Right renal pelvis (tissue), 4 donors: ENCODE measurements at regions not wholly inside any gene's neighbourhood (a gene's known extent, or its start where the extent isn't known, plus 50 kb on each side); places are given as distances from the start of the nearest gene placed in this dataset.
"Not testable (repeated sequence)": the region's sequence is repeated elsewhere in the genome, so short reads cannot be mapped to it uniquely, and the experiment has no call there.

ENCODE experiments used
- DNase-seq, 4 donors: peaks; one replicate each; pipeline ENCODE4 v3.0.0-alpha.2; 2013; ENCODE audit warnings: low read depth in 4 of 4, low spot score in 3 of 4, missing footprints in 1 of 4

DNA sequence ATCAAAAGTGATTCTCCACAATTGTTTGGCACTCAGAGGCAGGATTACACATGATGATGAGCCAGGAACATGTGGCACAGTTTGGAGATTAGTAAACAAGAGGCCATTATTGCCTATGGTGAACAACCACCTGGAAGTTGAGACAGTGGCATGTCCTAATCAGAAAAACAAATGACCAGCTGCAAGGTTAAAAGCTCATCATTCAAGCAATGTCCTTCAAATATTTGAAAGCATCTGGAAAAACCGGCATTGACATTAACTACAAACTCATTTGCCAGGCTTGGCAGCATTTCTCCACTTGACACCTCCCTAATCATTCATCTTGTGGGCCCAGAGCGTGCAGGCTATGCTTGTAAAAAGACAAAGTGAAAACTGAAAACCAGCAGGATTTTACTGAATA is 80.6 kb upstream of the MEGF10 start:
- DNase-seq = no peak

DNA sequence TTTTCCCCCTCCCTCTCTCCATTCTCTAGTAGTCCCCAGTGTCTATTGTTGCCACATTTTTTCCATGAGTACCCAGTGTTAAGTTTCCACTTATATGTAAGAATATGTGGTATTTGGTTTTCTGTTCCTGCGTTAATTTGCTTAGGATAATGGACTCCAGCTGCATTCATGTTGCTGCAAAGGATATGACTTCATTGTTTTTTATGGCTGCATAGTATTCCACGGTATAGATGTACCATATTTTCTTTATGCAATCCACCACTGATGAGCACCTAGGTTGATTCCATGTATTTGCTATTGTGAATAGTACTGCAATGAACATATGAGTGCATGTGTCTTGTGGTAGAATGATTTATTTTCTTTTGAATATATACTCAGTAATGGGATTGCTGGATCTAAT is 77.4 kb upstream of the MEGF10 start:
- DNase-seq = no peak

DNA sequence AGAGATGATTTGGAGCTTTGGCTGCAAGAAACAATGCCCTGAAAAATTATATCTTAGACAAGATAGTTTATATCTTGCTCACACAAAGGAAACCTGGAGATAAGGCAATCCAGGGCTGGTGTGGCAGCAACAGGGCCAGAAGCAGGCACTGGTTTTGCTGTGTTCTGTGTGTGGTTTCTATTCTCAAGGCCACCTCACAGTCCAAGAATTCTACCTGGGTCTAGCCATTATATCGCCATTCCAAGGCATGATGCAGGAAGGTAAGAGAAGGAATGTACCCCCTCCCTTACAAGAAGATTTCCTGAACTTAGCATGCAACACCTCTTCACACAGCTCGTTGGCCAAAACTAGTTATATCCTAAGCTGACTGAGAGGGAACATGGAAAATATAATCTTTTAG is 74.5 kb upstream of the MEGF10 start:
- DNase-seq = no peak

DNA sequence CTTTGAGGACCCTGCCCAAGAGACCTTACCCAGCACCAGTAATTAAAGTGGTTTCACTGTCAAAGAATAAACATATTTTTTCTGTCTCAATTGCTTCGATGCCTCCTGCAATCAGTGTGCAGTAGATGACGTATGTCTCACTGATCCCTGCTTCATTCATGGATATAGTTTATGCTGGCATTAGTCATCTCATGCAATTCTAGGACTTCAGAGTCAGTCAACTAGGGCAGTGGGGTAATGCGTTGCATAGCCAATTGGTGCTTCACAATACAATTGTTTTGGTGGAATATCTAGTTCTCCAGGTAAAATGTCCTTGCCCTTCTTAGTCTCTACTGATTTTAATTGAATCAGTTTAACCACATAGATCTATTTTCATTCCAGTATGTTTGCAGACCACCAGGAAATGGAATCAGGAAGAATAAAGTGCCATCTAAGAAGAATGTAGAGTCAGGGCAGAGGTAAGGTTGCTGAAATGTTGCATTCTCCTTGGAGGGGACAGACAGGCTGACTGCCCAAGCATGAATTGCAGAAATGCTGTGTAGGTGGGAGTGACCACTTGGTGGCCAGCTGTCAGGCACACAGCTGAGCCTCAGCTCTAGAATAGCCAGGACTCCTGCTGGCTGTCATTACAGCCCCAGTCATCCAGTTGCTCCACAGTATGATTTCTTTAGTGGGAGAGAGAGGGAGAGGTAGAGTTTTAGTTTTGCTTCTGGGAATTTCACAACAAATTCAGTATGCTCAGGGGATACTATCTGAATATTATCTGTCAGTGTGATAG is 73.5 kb upstream of the MEGF10 start:
- DNase-seq = no peak

DNA sequence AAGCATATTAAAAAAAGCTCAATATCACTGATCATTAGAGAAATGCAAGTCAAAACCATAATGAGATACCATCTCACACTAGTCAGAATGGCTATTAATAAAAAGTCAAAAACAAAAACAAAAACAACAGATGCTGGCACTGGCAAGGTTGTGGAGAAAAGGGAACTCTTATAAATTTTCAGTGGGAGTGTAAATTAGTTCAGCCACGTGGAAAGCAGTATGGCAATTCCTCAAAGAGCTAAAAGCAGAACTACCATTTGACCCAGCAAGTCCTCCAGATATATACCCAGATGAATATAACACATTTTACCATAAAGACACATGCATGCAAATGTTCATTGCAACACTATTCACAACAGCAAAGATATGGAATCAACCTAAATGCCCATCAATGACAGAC is 68.7 kb upstream of the MEGF10 start:
- DNase-seq = not testable (repeated sequence)

DNA sequence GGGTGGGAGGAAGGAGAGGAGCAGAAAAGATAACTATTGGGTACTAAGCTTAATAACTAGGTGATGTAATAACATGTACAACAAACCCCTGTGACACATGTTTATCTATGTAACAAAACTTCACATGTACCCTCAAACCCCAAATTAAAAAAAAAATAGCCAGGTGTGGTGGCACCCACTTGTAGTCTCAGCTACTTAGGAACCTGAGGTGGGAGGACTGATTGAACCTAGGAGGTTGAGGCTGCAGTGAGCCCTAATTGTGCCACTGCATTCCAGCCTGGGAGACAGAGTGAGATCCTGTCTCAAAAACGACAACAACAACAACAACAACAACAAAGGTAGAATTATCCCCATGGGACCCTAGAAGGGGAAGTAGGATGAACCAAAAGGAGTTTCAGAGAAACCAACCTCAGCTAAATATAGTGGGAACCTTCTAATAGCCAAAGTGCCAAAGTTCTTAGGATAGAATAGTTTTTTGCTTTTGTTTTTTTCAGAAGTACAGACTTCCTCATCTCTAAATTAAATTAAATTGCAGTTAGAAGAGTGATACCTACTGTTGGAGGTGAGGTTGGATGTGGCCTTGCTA is 67.9 kb upstream of the MEGF10 start:
- DNase-seq = not testable (repeated sequence)

DNA sequence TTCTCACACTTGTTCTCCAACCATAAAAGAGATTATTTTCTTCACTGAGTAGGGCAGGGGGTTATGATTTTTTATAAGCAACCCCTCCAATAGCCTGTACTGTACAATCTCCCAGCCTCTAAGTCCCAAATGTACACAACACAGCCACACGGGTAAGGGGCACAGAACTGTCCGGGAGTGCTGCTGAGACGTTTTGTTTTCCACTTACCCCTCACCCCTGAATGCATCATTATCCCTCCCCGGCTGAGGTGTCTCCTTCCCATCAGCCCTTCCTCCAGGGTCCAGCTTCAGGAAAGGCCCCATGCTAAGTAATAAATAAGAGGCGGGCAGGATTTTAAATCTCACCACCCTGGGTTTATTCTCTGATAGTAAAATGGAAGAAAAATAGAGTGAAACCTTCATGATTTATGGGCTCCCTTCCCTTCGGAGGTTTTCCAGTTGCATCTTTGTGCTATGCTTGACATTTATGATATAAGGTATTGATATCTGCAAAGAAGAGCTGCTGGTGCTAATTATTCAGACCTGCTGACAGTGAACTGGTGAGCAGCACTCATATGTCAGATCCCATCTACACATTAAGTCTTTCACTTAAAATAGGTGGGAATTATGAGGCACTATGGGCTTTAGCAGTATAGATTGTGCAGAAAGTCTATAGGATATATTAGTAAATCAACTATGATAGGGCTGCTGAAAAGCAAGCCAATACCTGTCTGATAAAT is 67.2 kb upstream of the MEGF10 start:
- DNase-seq = no peak

DNA sequence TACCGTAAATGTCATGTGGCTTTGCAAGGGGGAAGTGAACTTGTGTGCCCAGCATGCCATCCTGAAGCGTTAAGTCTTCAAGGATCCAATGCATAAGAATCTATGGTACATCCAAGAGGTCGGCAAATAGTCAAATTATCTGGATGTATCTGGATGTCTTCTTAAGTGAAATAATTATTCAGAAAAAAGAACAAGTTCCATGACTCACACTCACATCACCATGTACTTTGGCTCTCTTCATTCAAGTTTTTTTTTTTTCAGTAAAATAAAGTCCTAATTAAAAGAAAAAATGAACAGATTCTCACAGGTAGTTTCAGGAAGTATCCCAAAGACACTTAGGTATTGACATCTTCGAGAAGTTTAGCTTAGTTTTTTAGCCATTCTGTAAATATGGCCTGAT is 62.7 kb upstream of the MEGF10 start:
- no peak for DNase-seq

DNA sequence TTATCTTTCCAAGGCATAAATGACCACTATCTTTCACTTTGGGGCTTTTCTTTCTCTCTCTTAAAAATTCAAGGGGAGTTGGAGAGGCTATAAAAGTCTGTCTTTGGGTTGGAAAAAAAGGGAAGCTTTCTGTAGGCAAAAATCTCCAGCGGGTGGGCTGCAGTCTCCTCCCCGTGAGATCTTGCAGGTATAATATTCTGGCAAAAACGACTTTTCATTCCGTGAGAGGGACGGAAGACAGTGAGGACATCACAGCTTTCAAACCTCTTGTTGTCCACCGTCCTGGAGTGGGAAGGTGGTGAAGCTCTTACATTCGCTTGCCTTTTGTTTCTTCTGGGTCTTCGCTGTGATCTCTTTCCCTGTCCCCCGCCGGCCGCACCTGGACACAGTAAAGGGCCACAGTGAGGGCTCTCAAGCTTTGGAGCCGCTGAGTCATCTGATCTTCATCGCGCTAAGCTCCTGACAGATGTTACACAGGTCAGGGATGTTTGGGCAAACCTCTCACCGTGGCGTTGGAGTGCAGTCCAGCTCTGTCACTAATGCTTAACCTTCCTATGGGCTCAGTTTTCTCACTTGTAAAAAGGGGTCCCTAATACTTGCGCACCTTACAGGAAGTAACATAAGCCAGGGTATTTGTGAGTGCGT is 61.9 kb upstream of the MEGF10 start:
- no peak for DNase-seq

DNA sequence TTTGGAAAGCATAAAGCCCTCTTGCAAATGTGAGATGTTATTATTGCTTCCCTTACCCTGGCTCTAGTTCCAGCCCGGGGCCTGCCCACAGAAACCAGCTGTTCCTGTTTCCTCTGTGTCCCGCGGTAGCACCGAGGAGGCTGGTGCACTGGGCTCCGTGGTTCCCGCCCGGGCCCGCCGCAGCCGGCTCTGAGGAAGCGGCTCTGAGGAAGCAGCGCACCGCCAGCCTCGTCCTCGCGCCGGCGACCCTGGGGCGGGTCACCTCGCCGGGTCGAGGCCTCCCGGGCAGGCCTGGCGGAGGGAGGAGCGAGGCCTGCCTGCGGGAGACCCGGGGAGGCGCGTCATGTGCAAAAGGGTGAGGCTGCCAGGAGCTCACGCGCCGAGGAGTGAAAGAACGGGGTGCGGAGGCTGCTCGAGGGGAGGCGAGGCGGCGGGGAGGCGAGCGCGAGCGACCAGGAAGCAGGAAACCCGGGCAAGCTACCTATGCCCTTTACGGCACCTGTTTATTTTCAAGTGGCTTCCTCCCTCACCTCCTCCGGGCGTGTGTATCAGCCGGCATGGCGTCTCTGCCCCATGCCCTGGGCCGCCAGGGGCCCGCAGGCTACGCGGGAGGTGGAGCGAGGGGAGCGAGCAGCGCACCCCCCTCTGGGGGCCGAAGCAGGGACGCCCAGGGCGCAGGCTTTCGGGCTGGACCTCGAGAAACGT is 61.3 kb upstream of the MEGF10 start:
- peak in 2 of 4 donors; percentile 12 to 37 for DNase-seq

DNA sequence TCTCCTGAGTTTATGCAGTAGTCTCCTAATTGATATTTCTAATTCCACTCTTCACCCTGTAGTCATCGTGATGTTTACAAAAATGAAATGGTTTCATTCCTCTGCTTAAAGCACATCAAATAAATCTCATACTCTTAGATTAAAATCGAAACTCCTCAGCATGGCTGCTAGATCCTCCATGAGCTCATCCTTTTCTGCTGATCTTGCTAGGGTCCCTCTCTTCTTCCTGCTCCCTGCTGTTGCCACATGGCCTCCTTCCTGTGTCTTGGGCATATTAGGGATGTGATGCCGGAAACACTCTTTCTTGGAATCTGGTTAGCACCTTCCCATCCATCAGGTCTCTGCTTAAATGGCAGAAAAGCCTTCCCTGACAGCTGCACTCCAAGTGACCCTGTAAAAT is 59.5 kb upstream of the MEGF10 start:
- no peak for DNase-seq

DNA sequence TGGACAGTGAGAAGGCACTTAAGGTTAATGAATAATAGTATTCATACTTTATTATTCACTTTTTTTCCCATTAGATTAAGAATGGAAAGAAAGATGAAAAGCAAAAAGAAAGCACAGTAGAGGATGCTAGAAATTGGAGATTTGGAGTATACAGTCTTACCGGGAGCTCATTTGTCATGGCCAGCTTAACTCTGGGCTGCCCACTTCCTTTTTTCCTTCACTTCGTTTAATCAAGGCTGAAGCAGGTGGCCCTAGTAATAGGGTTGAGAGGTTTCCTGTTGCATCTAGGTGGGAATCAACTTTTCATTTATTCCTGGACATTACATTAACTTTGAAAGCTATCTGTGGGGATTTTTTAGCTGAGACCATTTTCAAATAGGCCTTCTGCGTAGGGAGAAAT is 57.0 kb upstream of the MEGF10 start:
- DNase-seq = no peak

DNA sequence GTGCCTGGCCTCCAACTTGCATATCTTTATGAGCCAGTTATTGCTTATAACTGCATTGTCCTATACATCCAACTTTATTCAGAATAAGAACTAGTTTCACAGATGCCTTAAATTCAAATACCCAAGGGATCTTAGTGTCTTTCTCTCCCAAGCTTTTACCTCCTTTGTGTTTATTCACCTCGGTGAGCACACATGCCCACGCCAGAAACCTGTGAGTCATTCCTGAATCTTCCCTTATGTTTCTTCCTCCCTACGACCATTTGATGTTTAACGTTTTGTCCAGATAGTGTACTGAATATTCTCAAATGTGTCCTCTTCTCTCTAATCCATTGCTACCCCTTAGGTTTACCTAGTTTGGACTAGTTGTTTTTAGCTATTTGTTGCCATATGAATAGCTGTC is 55.5 kb upstream of the MEGF10 start:
- DNase-seq = no peak

DNA sequence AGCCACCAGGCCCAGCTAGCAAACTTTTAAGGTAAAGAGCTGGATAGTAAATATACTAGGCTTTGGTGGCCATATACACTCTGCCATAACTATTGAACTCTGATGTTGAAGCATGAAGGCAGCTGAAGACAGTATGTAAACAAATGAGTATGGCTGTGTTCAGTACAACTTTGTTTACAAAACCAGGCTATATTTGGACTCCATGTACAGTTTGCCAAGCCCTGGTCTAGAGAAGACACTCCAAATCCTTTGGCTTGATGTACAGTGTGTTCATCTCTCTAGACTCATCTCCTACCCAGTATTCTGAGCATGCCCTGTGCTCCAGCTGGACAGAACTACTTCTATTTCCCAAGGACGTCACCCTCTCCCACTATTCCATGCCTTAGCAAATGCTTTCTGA is 54.3 kb upstream of the MEGF10 start:
- no peak for DNase-seq
